ENCODE measurements at regions not wholly inside any gene's neighbourhood (a gene's known extent, or its start where the extent isn't known, plus 50 kb on each side); places are given as distances from the start of the nearest gene placed in this dataset.

DNA sequence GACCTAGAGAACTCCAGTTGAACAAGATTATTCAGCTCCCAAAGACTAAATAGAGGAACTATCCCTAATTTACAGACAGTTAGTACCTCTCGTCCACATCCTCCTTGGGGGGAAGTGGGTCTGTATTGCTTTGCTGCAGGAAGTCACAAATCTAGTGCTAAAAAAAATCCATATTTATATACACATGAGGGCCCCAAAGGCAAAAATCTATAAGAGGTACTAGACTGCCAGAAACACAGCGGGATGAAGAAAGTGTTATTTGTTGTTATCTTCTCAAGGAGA, 190.1 kb downstream of the TTC8 start:
- Histone ChIP-seq H3K27ac (ENCODE audit: insufficient read length, low read depth, low read length) (no peak overlapping the region), H3K4me2 (ENCODE audit: insufficient read depth, insufficient read length, low read length) (no peak overlapping the region), H3K79me1 (ENCODE audit: insufficient read depth, low read depth, low read length, poor library complexity, severe bottlenecking) (no peaks in the 10 kb centered on the region), H3K23me2 (ENCODE audit: insufficient read length, low read depth, low read length, poor library complexity, severe bottlenecking) (no peaks in the 10 kb centered on the region), H3K9me3 (ENCODE audit: control insufficient read depth, low read depth, low read length) (no peaks in the 10 kb centered on the region), H2BK5ac (ENCODE audit: insufficient read length, low read length) (no peak overlapping the region), H4K91ac (ENCODE audit: insufficient read length, low read depth, low read length) (no peak overlapping the region), H2BK120ac (ENCODE audit: low read depth, low read length, poor library complexity, severe bottlenecking) (no peak overlapping the region), H3K18ac (ENCODE audit: insufficient read length, low read depth, low read length) (no peak overlapping the region), H3T11ph (ENCODE audit: low read length) (no peak overlapping the region), H3K9ac (ENCODE audit: extremely low read depth, insufficient read length, low read length) (no peak overlapping the region), H3K4ac (ENCODE audit: low read depth, low read length) (no peak overlapping the region), H3K79me2 (ENCODE audit: insufficient read depth, low read length) (no peaks in the 10 kb centered on the region), H2BK12ac (ENCODE audit: insufficient read length, low read depth, low read length) (no peak overlapping the region), H4K8ac (replicated peaks; ENCODE audit: insufficient read length, low read depth, low read length) (no peak overlapping the region), H2AFZ (ENCODE audit: low read length) (no peak overlapping the region), H2BK15ac (ENCODE audit: low read depth, low read length) (no peak overlapping the region), H3K56ac (ENCODE audit: insufficient read length, low read depth, low read length) (no peak overlapping the region), H3K14ac (ENCODE audit: insufficient read depth, low read length) (no peak overlapping the region), H2BK20ac (ENCODE audit: low read depth, low read length, poor library complexity, severe bottlenecking) (no peak overlapping the region), H2AK5ac (ENCODE audit: insufficient read length, low read length) (no peak overlapping the region), H4K5ac (ENCODE audit: insufficient read length, low read depth, low read length) (no peak overlapping the region), H4K20me1 (ENCODE audit: control insufficient read depth, insufficient read depth, insufficient read length) (no peaks in the 10 kb centered on the region), H3K23ac (ENCODE audit: insufficient read length, low read depth, low read length) (no peak overlapping the region), H3K4me1 (ENCODE audit: insufficient read depth, low read length) (no peaks in the 10 kb centered on the region), H3K27me3 (ENCODE audit: insufficient read depth, low read length) (no peaks in the 10 kb centered on the region)
- no peak for DNase-seq
- peaks cover 4 to 9% of the 10 kb centered on the region in 2 experiments; a peak in 2 of 5 replicates for H3K9me3 Mint-ChIP-seq
- peaks cover 0 to 3% of the 10 kb centered on the region in 2 experiments; a peak in 2 of 4 replicates for H3K4me1 Mint-ChIP-seq
- 0 out of 5 replicates have a peak overlapping the region, but pooled peaks of 1 of the 2 experiments have one; percentile 9 for H3K4me3 Mint-ChIP-seq
- TF ChIP-seq, protein P1, sequence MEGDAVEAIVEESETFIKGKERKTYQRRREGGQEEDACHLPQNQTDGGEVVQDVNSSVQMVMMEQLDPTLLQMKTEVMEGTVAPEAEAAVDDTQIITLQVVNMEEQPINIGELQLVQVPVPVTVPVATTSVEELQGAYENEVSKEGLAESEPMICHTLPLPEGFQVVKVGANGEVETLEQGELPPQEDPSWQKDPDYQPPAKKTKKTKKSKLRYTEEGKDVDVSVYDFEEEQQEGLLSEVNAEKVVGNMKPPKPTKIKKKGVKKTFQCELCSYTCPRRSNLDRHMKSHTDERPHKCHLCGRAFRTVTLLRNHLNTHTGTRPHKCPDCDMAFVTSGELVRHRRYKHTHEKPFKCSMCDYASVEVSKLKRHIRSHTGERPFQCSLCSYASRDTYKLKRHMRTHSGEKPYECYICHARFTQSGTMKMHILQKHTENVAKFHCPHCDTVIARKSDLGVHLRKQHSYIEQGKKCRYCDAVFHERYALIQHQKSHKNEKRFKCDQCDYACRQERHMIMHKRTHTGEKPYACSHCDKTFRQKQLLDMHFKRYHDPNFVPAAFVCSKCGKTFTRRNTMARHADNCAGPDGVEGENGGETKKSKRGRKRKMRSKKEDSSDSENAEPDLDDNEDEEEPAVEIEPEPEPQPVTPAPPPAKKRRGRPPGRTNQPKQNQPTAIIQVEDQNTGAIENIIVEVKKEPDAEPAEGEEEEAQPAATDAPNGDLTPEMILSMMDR (conservative IDR thresholded peaks at IDR 0.05) = no peak
- H3K36me3 Mint-ChIP-seq (ENCODE audit: insufficient read depth in 1 of 3, low read depth in 3 of 3) = no peaks in the 10 kb centered on the region
- H3K27me3 Mint-ChIP-seq (ENCODE audit: low read depth) = peaks cover 23% of the 10 kb centered on the region
- WGBS (ENCODE audit: extremely low coverage, insufficient read length, low lambda C conversion rate) = no CpG with 5 or more reads among the region's 2 CpGs
- H3K27ac Mint-ChIP-seq = no peak overlapping the region
